SK-N-SH (cell line): ENCODE measurements at regions not wholly inside any gene's neighbourhood (a gene's known extent, or its start where the extent isn't known, plus 50 kb on each side); places are given as distances from the start of the nearest gene placed in this dataset.

Experiments
- CTCF ChIA-PET: fragments of 300-600, 350-600 bp; formaldehyde crosslinking; extraction: SDS; loops from one replicate; lab custom pipeline; 2021; lab: Yijun Ruan, JAX
- POLR2A ChIA-PET: fragments of 350-600 bp; sonication (Branson Sonifier 250); formaldehyde crosslinking; extraction: SDS; loops from one replicate; lab custom pipeline; 2020; ENCODE audit warnings: antibody characterized with exemption, inconsistent platforms; lab: Yijun Ruan, JAX
- DNase-seq: peaks from one replicate; pipeline ENCODE4 v3.0.0; 2012
- H2AFZ ChIP-seq: fragments of 200-600 bp; sonication (generic); 2 replicates; pipeline ENCODE4 v1.8.1; 2016; ENCODE audit warnings: antibody characterized with exemption, mild to moderate bottlenecking, low read depth
- H3F3A ChIP-seq: fragments of 200-600 bp; sonication (generic); replicated peaks from 2 replicates; pipeline ENCODE3; 2016; ENCODE audit warnings: antibody characterized with exemption, mild to moderate bottlenecking; ENCODE audit not compliant: insufficient read depth
- H3K27ac ChIP-seq, 2 experiments: fragments of 200-500 bp in 1 of 2; fragments of 200-600 bp in 1 of 2; sonication (Bioruptor generic) in 1 of 2; sonication (generic), shearing (Covaris generic) in 1 of 2; 2 replicates each; pipeline versions ENCODE4 v1.5.1 to v1.6.1; 2014 to 2016; ENCODE audit warnings: low read depth in 2 of 2, inconsistent platforms in 1 of 2, low read length in 1 of 2, mild to moderate bottlenecking in 1 of 2, mixed read lengths in 1 of 2
- H3K27me3 ChIP-seq: fragments of 200-600 bp; sonication (generic), shearing (Covaris generic); 2 replicates; pipeline ENCODE4 v1.6.1; 2016; ENCODE audit warnings: mixed run types; ENCODE audit not compliant: insufficient read depth
- H3K36me3 ChIP-seq, 2 experiments: fragments of 200-500 bp in 1 of 2; fragments of 200-600 bp in 1 of 2; sonication (Bioruptor generic) in 1 of 2; sonication (generic) in 1 of 2; replicated peaks in 1 of 2; 2 replicates each; pipeline versions ENCODE3 to v1.5.1; 2014 to 2016; ENCODE audit warnings: low read length in 1 of 2, mild to moderate bottlenecking in 1 of 2; ENCODE audit not compliant: insufficient read depth in 2 of 2, control insufficient read depth in 1 of 2
- H3K4me1 ChIP-seq, 2 experiments: fragments of 200-500 bp in 1 of 2; fragments of 200-600 bp in 1 of 2; sonication (Bioruptor generic) in 1 of 2; sonication (generic), shearing (Covaris generic) in 1 of 2; 2 replicates each; pipeline versions ENCODE4 v1.5.1 to v1.6.1; 2014 to 2016; ENCODE audit warnings: low read depth in 1 of 2, low read length in 1 of 2, mixed run types in 1 of 2; ENCODE audit not compliant: insufficient read depth in 2 of 2, control insufficient read depth in 1 of 2
- H3K4me2 ChIP-seq: fragments of 200-600 bp; sonication (generic), shearing (Covaris generic); 2 replicates; pipeline ENCODE4 v1.6.1; 2017; ENCODE audit warnings: mixed run types
- H3K4me3 ChIP-seq, 2 experiments: fragments of 200-500 bp in 1 of 2; fragments of 200-600 bp in 1 of 2; sonication (Bioruptor generic) in 1 of 2; sonication (generic), shearing (Covaris generic) in 1 of 2; 2 replicates each; pipeline versions ENCODE4 v1.5.1 to v1.8.1; 2014 to 2016; ENCODE audit warnings: low read depth in 2 of 2, inconsistent platforms in 1 of 2, low read length in 1 of 2, mild to moderate bottlenecking in 1 of 2, mixed read lengths in 1 of 2, moderate library complexity in 1 of 2
- H3K79me2 ChIP-seq: fragments of 200-600 bp; sonication (generic); 2 replicates; pipeline ENCODE4 v1.8.1; 2017; ENCODE audit warnings: mild to moderate bottlenecking; ENCODE audit not compliant: insufficient read depth
- H3K9ac ChIP-seq: fragments of 200-600 bp; sonication (generic); 2 replicates; pipeline ENCODE4 v1.6.1; 2017; ENCODE audit warnings: mixed run types
- H3K9me2 ChIP-seq: fragments of 200-600 bp; sonication (generic); 2 replicates; pipeline ENCODE4 v1.6.1; 2017; ENCODE audit warnings: mixed run types
- H3K9me3 ChIP-seq: fragments of 200-600 bp; sonication (generic); 2 replicates; pipeline ENCODE4 v1.6.1; 2017; ENCODE audit warnings: mixed run types, mild to moderate bottlenecking, moderate library complexity
- H4K20me1 ChIP-seq: fragments of 200-600 bp; sonication (generic); 2 replicates; pipeline ENCODE4 v1.6.1; 2017; ENCODE audit warnings: mild to moderate bottlenecking, mixed run types; ENCODE audit not compliant: insufficient read depth
- CHD2 ChIP-seq: fragments of 150-350 bp; IDR thresholded peaks from 2 replicates; pipeline ENCODE4 v1.6.1; 2018; ENCODE audit warnings: low read length; ENCODE audit not compliant: partially characterized antibody
- EP300 ChIP-seq, 2 experiments: IDR thresholded peaks; 2 replicates each; pipeline versions ENCODE4 v1.4.0 to v1.6.1; 2012; ENCODE audit warnings: borderline replicate concordance in 1 of 2, low read depth in 1 of 2, low read length in 1 of 2
- FOSL2 ChIP-seq: IDR thresholded peaks from 2 replicates; pipeline ENCODE4 v1.4.0; 2012; ENCODE audit warnings: low read depth, mild to moderate bottlenecking, moderate library complexity, borderline replicate concordance
- FOXJ3 ChIP-seq: sonication (generic); formaldehyde crosslinking; IDR thresholded peaks from 2 replicates; pipeline ENCODE4 v1.5.1; 2020; ENCODE audit warnings: mild to moderate bottlenecking, missing genetic modification reagents
- FOXM1 ChIP-seq: IDR thresholded peaks from 2 replicates; pipeline ENCODE4 v1.4.0; 2012; ENCODE audit warnings: low read depth, mild to moderate bottlenecking
- GABPA ChIP-seq: IDR thresholded peaks from 2 replicates; pipeline ENCODE4 v1.4.0; 2012; ENCODE audit warnings: low read depth, mild to moderate bottlenecking
- GATA2 ChIP-seq: sonication (generic); formaldehyde crosslinking; IDR thresholded peaks from 2 replicates; pipeline ENCODE4 v1.5.0; 2020; ENCODE audit warnings: mild to moderate bottlenecking, missing genetic modification reagents
- IRF3 ChIP-seq: fragments of 150-350 bp; IDR thresholded peaks from 2 replicates; pipeline ENCODE4 v1.6.1; 2016; ENCODE audit warnings: mild to moderate bottlenecking, low read depth, low read length
- JUND ChIP-seq: IDR thresholded peaks from 2 replicates; pipeline ENCODE4 v1.4.0; 2012
- MAX ChIP-seq: IDR thresholded peaks from 2 replicates; pipeline ENCODE4 v1.4.0; 2012; ENCODE audit warnings: low read depth
- MEF2A ChIP-seq: IDR thresholded peaks from 2 replicates; pipeline ENCODE4 v1.4.0; 2012; ENCODE audit warnings: low read depth, borderline replicate concordance
- NFIC ChIP-seq: IDR thresholded peaks from 2 replicates; pipeline ENCODE4 v1.4.0; 2012; ENCODE audit warnings: borderline replicate concordance
- NRF1 ChIP-seq: IDR thresholded peaks from 2 replicates; pipeline ENCODE4 v1.6.1; 2012; ENCODE audit warnings: low read depth, mild to moderate bottlenecking, low read length
- RXRA ChIP-seq: IDR thresholded peaks from 2 replicates; pipeline ENCODE4 v1.4.0; 2012; ENCODE audit warnings: low read depth, mild to moderate bottlenecking, borderline replicate concordance
- SIN3A ChIP-seq: IDR thresholded peaks from 2 replicates; pipeline ENCODE4 v1.6.1; 2012; ENCODE audit warnings: low read depth, mild to moderate bottlenecking, low read length, moderate library complexity, borderline replicate concordance
- TCF12 ChIP-seq: IDR thresholded peaks from 2 replicates; pipeline ENCODE4 v1.4.0; 2012
- YY1 ChIP-seq: IDR thresholded peaks from 2 replicates; pipeline ENCODE4 v1.4.0; 2012; ENCODE audit warnings: low read depth, mild to moderate bottlenecking
- WGBS: methylation state at CpG from one replicate; pipeline ENCODE4 v1.1.6; 2017; ENCODE audit warnings: low lambda C conversion rate; 5-methylcytosine and 5-hydroxymethylcytosine counted together
- TF ChIP-seq, protein P1 (sequence below): IDR thresholded peaks from 2 replicates; pipeline ENCODE4 v1.6.1; 2012; ENCODE audit warnings: mild to moderate bottlenecking, low read depth, low read length, moderate library complexity

GRCh38 chr16:56022818-56023217 is 147.6 kb upstream of the CES5A start:
- no peak overlapping the region for H2AFZ ChIP-seq
- H3K4me2 ChIP-seq: no peak overlapping the region
- no peaks in the 10 kb centered on the region for H3K9me2 ChIP-seq
- no peaks in the 10 kb centered on the region for H4K20me1 ChIP-seq
- H3K4me3 ChIP-seq: no peak overlapping the region
- no peak for DNase-seq
- CTCF ChIA-PET: no interaction called here
- H3K9ac ChIP-seq: no peak overlapping the region
- TF ChIP-seq NFIC (no peak), YY1 (no peak), GABPA (no peak), RXRA (no peak), CHD2 (no peak), EP300 (IDR thresholded peaks at IDR 0.05; ENCODE audit: borderline replicate concordance in 1 of 2, low read depth in 1 of 2, low read length in 1 of 2) (no peak), MAX (no peak), NRF1 (no peak), TCF12 (no peak), JUND (no peak), SIN3A (no peak), FOXM1 (no peak), IRF3 (no peak), MEF2A (no peak), FOSL2 (no peak), FOXJ3 (no peak), GATA2 (CRISPR knock-in tag) (no peak)
- TF ChIP-seq, protein P1, sequence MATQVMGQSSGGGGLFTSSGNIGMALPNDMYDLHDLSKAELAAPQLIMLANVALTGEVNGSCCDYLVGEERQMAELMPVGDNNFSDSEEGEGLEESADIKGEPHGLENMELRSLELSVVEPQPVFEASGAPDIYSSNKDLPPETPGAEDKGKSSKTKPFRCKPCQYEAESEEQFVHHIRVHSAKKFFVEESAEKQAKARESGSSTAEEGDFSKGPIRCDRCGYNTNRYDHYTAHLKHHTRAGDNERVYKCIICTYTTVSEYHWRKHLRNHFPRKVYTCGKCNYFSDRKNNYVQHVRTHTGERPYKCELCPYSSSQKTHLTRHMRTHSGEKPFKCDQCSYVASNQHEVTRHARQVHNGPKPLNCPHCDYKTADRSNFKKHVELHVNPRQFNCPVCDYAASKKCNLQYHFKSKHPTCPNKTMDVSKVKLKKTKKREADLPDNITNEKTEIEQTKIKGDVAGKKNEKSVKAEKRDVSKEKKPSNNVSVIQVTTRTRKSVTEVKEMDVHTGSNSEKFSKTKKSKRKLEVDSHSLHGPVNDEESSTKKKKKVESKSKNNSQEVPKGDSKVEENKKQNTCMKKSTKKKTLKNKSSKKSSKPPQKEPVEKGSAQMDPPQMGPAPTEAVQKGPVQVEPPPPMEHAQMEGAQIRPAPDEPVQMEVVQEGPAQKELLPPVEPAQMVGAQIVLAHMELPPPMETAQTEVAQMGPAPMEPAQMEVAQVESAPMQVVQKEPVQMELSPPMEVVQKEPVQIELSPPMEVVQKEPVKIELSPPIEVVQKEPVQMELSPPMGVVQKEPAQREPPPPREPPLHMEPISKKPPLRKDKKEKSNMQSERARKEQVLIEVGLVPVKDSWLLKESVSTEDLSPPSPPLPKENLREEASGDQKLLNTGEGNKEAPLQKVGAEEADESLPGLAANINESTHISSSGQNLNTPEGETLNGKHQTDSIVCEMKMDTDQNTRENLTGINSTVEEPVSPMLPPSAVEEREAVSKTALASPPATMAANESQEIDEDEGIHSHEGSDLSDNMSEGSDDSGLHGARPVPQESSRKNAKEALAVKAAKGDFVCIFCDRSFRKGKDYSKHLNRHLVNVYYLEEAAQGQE: no peak
- TF ChIP-seq, all 33 proteins: peak for 0
- no peaks in the 10 kb centered on the region for H3K27me3 ChIP-seq
- H3K4me1 ChIP-seq: peaks cover 0 to 18% of the 10 kb centered on the region in 2 experiments; a peak in 1 of 4 replicates
- POLR2A ChIA-PET: no interaction called here
- H3K36me3 ChIP-seq: no peaks in the 10 kb centered on the region
- no peaks in the 10 kb centered on the region for H3K9me3 ChIP-seq
- no peaks in the 10 kb centered on the region for H3K79me2 ChIP-seq
- H3K27ac ChIP-seq: no peak overlapping the region
- 11% methylated on average over 2 of the region's 2 CpGs for WGBS
- H3F3A ChIP-seq: no peaks in the 10 kb centered on the region
